HEK293 (cell line): ENCODE measurements at regions not wholly inside any gene's neighbourhood (a gene's known extent, or its start where the extent isn't known, plus 50 kb on each side); places are given as distances from the start of the nearest gene placed in this dataset.

Experiments used
- MEIS1 ChIP-seq: sonication (generic); formaldehyde crosslinking; IDR thresholded peaks from 2 replicates; pipeline ENCODE4 v1.8.1; 2022; ENCODE audit warnings: missing genetic modification reagents, mild to moderate bottlenecking, borderline replicate concordance
- ZNF274 ChIP-seq, 2 experiments: fragments of 200-500 bp in 1 of 2; fragments of 450-650 bp in 1 of 2; sonication (Bioruptor generic) in 1 of 2; formaldehyde crosslinking in 1 of 2; IDR thresholded peaks; 2 replicates each; pipeline versions ENCODE4 v1.5.1 to v1.6.1; 2014 to 2016; ENCODE audit warnings: borderline replicate concordance in 1 of 2, inconsistent platforms in 1 of 2, low read length in 1 of 2, missing biosample characterization in 1 of 2, missing genetic modification characterization in 1 of 2
- ZNF777 ChIP-seq: fragments of 450-650 bp; formaldehyde crosslinking; IDR thresholded peaks from 2 replicates; pipeline ENCODE4 v1.5.1; 2017; ENCODE audit warnings: missing biosample characterization, missing genetic modification characterization, borderline replicate concordance
- TF ChIP-seq, protein P1 (sequence below): fragments of 450-650 bp; formaldehyde crosslinking; IDR thresholded peaks from 2 replicates; pipeline ENCODE4 v1.5.1; 2016; ENCODE audit warnings: missing biosample characterization, missing genetic modification characterization

DNA sequence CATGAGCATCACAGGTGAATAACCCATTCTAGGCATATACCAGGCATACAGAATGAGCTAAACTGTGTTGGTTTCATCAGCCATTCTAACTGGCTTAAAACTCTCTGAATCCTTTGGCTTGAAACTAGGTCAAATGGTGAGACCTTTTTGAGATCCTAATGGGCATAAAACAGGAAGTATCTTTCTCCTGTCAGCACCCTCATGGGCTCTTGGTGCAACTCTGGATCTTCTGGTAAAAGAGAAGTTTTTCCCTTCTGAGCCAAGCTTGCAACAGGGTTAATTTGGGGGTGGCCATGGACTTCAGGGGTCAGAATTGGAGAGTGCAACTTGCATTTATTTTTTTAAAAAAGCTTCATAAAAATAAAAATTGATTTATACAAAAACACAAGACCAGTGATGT lies 67.9 kb upstream of the GRAMD1B start:
- TF ChIP-seq ZNF274 (IDR thresholded peaks at IDR 0.05; ENCODE audit: low read length) = no peak
- no peak for TF ChIP-seq ZNF274 (tag by site-specific recombination; IDR thresholded peaks at IDR 0.05; ENCODE audit: borderline replicate concordance)
- no peak for TF ChIP-seq MEIS1
- no peak for TF ChIP-seq ZNF777 (tag by site-specific recombination)
- TF ChIP-seq, protein P1, sequence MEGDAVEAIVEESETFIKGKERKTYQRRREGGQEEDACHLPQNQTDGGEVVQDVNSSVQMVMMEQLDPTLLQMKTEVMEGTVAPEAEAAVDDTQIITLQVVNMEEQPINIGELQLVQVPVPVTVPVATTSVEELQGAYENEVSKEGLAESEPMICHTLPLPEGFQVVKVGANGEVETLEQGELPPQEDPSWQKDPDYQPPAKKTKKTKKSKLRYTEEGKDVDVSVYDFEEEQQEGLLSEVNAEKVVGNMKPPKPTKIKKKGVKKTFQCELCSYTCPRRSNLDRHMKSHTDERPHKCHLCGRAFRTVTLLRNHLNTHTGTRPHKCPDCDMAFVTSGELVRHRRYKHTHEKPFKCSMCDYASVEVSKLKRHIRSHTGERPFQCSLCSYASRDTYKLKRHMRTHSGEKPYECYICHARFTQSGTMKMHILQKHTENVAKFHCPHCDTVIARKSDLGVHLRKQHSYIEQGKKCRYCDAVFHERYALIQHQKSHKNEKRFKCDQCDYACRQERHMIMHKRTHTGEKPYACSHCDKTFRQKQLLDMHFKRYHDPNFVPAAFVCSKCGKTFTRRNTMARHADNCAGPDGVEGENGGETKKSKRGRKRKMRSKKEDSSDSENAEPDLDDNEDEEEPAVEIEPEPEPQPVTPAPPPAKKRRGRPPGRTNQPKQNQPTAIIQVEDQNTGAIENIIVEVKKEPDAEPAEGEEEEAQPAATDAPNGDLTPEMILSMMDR (tag by site-specific recombination) = no peak
